ENCODE measurements at regions not wholly inside any gene's neighbourhood (a gene's known extent, or its start where the extent isn't known, plus 50 kb on each side); places are given as distances from the start of the nearest gene placed in this dataset.

- H3K79me2 ChIP-seq (ENCODE audit: control insufficient read depth, insufficient read depth, low read length): no peaks in the 10 kb centered on the region
- no peaks in the 10 kb centered on the region for H3K36me3 ChIP-seq (ENCODE audit: control insufficient read depth, insufficient read depth, low read length)
- no peaks in the 10 kb centered on the region for H3K4me1 ChIP-seq (ENCODE audit: control insufficient read depth, extremely low read depth, insufficient read depth, low read length)
- peaks cover 5% of the 10 kb centered on the region for H3K27me3 ChIP-seq (ENCODE audit: control insufficient read depth, insufficient read depth, low read length)
- H4K20me1 ChIP-seq (ENCODE audit: control insufficient read depth, extremely low read depth, insufficient read depth, low read length): no peaks in the 10 kb centered on the region
- DNase-seq (ENCODE audit: low read depth in 2 of 2): no peak
- TF ChIP-seq, protein P1, sequence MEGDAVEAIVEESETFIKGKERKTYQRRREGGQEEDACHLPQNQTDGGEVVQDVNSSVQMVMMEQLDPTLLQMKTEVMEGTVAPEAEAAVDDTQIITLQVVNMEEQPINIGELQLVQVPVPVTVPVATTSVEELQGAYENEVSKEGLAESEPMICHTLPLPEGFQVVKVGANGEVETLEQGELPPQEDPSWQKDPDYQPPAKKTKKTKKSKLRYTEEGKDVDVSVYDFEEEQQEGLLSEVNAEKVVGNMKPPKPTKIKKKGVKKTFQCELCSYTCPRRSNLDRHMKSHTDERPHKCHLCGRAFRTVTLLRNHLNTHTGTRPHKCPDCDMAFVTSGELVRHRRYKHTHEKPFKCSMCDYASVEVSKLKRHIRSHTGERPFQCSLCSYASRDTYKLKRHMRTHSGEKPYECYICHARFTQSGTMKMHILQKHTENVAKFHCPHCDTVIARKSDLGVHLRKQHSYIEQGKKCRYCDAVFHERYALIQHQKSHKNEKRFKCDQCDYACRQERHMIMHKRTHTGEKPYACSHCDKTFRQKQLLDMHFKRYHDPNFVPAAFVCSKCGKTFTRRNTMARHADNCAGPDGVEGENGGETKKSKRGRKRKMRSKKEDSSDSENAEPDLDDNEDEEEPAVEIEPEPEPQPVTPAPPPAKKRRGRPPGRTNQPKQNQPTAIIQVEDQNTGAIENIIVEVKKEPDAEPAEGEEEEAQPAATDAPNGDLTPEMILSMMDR (conservative IDR thresholded peaks at IDR 0.05 in 1 of 2, IDR thresholded peaks at IDR 0.05 in 1 of 2; ENCODE audit: low read depth in 1 of 2, low read length in 2 of 2): no peak
- TF ChIP-seq EZH2 (IDR thresholded peaks at IDR 0.05; ENCODE audit: low read length, missing control alignments): no peak
- no peak overlapping the region for H2AFZ ChIP-seq (ENCODE audit: low read length)
- no peaks in the 10 kb centered on the region for H3K9me3 ChIP-seq (ENCODE audit: control insufficient read depth, insufficient read depth, low read depth, low read length)
- no peak overlapping the region for H3K4me2 ChIP-seq (ENCODE audit: extremely low read depth, insufficient read depth, low read length)
- no peak overlapping the region for H3K27ac ChIP-seq (ENCODE audit: insufficient read depth, low read length)
- H3K9ac ChIP-seq (ENCODE audit: insufficient read depth, low read length): no peak overlapping the region
- no peak overlapping the region for H3K4me3 ChIP-seq (replicated peaks in 1 of 4; ENCODE audit: control extremely low read depth in 1 of 4, insufficient read depth in 1 of 4, low read depth in 3 of 4, low read length in 4 of 4)
These were observed 81.5 kb upstream of the THUMPD2 start for GRCh38 chr2:39860538-39860937.

GRCh38 chr2:39858677-39859076 lies 79.6 kb upstream of the THUMPD2 start:
- no peak overlapping the region for H2AFZ ChIP-seq (ENCODE audit: low read length)
- H3K9me3 ChIP-seq (ENCODE audit: control insufficient read depth, insufficient read depth, low read depth, low read length): no peaks in the 10 kb centered on the region
- H4K20me1 ChIP-seq (ENCODE audit: control insufficient read depth, extremely low read depth, insufficient read depth, low read length): no peaks in the 10 kb centered on the region
- no peaks in the 10 kb centered on the region for H3K36me3 ChIP-seq (ENCODE audit: control insufficient read depth, insufficient read depth, low read length)
- H3K4me2 ChIP-seq (ENCODE audit: extremely low read depth, insufficient read depth, low read length): no peak overlapping the region
- H3K27me3 ChIP-seq (ENCODE audit: control insufficient read depth, insufficient read depth, low read length): peaks cover 5% of the 10 kb centered on the region
- no peak overlapping the region for H3K4me3 ChIP-seq (replicated peaks in 1 of 4; ENCODE audit: control extremely low read depth in 1 of 4, insufficient read depth in 1 of 4, low read depth in 3 of 4, low read length in 4 of 4)
- no peak overlapping the region for H3K9ac ChIP-seq (ENCODE audit: insufficient read depth, low read length)
- TF ChIP-seq, protein P1 (conservative IDR thresholded peaks at IDR 0.05 in 1 of 2, IDR thresholded peaks at IDR 0.05 in 1 of 2; ENCODE audit: low read depth in 1 of 2, low read length in 2 of 2): no peak
- no peak for TF ChIP-seq EZH2 (IDR thresholded peaks at IDR 0.05; ENCODE audit: low read length, missing control alignments)
- no peaks in the 10 kb centered on the region for H3K79me2 ChIP-seq (ENCODE audit: control insufficient read depth, insufficient read depth, low read length)
- H3K4me1 ChIP-seq (ENCODE audit: control insufficient read depth, extremely low read depth, insufficient read depth, low read length): no peaks in the 10 kb centered on the region
- DNase-seq (ENCODE audit: low read depth in 2 of 2): no peak
- H3K27ac ChIP-seq (ENCODE audit: insufficient read depth, low read length): no peak overlapping the region

GRCh38 chr2:39855856-39856255 lies 76.8 kb upstream of the THUMPD2 start:
- no peaks in the 10 kb centered on the region for H3K9me3 ChIP-seq (ENCODE audit: control insufficient read depth, insufficient read depth, low read depth, low read length)
- H3K4me3 ChIP-seq (replicated peaks in 1 of 4; ENCODE audit: control extremely low read depth in 1 of 4, insufficient read depth in 1 of 4, low read depth in 3 of 4, low read length in 4 of 4): no peak overlapping the region
- H3K4me1 ChIP-seq (ENCODE audit: control insufficient read depth, extremely low read depth, insufficient read depth, low read length): no peaks in the 10 kb centered on the region
- peaks cover 2% of the 10 kb centered on the region for H3K27me3 ChIP-seq (ENCODE audit: control insufficient read depth, insufficient read depth, low read length)
- no peaks in the 10 kb centered on the region for H3K36me3 ChIP-seq (ENCODE audit: control insufficient read depth, insufficient read depth, low read length)
- H3K27ac ChIP-seq (ENCODE audit: insufficient read depth, low read length): no peak overlapping the region
- no peaks in the 10 kb centered on the region for H4K20me1 ChIP-seq (ENCODE audit: control insufficient read depth, extremely low read depth, insufficient read depth, low read length)
- no peak for DNase-seq (ENCODE audit: low read depth in 2 of 2)
- H3K4me2 ChIP-seq (ENCODE audit: extremely low read depth, insufficient read depth, low read length): no peak overlapping the region
- H3K79me2 ChIP-seq (ENCODE audit: control insufficient read depth, insufficient read depth, low read length): no peaks in the 10 kb centered on the region
- no peak overlapping the region for H2AFZ ChIP-seq (ENCODE audit: low read length)
- TF ChIP-seq, protein P1 (conservative IDR thresholded peaks at IDR 0.05 in 1 of 2, IDR thresholded peaks at IDR 0.05 in 1 of 2; ENCODE audit: low read depth in 1 of 2, low read length in 2 of 2): no peak
- no peak for TF ChIP-seq EZH2 (IDR thresholded peaks at IDR 0.05; ENCODE audit: low read length, missing control alignments)
- no peak overlapping the region for H3K9ac ChIP-seq (ENCODE audit: insufficient read depth, low read length)

All from fibroblast of lung (primary cell).